Motor neuron (in vitro differentiated cells): ENCODE measurements at regions not wholly inside any gene's neighbourhood (a gene's known extent, or its start where the extent isn't known, plus 50 kb on each side); places are given as distances from the start of the nearest gene placed in this dataset.
A peak's percentile ranks its signal among the peaks of the same experiment; 100 is the strongest.

Source experiments
- ATAC-seq, 8 experiments: fragments of 200-7000 bp; cut with Tn5 transposase; replicated peaks in 6 of 8; 2 replicates each; pipeline ENCODE4 v1.8.0; 2021; ENCODE audit warnings: mild to moderate bottlenecking in 8 of 8, moderate library complexity in 8 of 8
- H3K27ac ChIP-seq, 2 donors: fragments of 250-450 bp; sonication (Bioruptor Pico); 2 replicates each; pipeline ENCODE4 v1.9.0; 2021; ENCODE audit warnings: antibody characterized with exemption in 2 of 2, mild to moderate bottlenecking in 2 of 2, moderate library complexity in 1 of 2
- H3K4me1 ChIP-seq, 2 donors: fragments of 250-450 bp; sonication (Bioruptor Pico); replicated peaks in 1 of 2; 2 replicates each; pipeline ENCODE4 v1.6.1; 2021; ENCODE audit warnings: antibody characterized with exemption in 2 of 2, mild to moderate bottlenecking in 2 of 2, moderate library complexity in 1 of 2
- H3K4me3 ChIP-seq, 5 donors: fragments of 250-450 bp; sonication (Bioruptor Pico); 2 replicates each; pipeline ENCODE4 v1.9.0; 2021; ENCODE audit warnings: antibody characterized with exemption in 5 of 5, mild to moderate bottlenecking in 5 of 5, moderate library complexity in 4 of 5
- WGBS, 10 experiments: fragments of 450-650 bp; shearing (Covaris generic); methylation state at CpG; one replicate each; pipeline ENCODE4 v1.0.0; 2022; 5-methylcytosine and 5-hydroxymethylcytosine counted together
- in situ Hi-C, 9 experiments: fragments of 400-800 bp; cut with MboI; loops; one replicate each; pipeline ENCODE4 v1.15.0; 2021; ENCODE audit warnings: low sequenced_read_pairs in 9 of 9, low pct_unique_long_range_greater_than_20kb in 2 of 9; ENCODE audit not compliant: unreplicated experiment in 9 of 9

- 74 to 100% (median 90%) methylated on average over 1 to 3 of the region's 4 CpGs; no CpG with 5 or more reads in 6 of the 10 experiments for WGBS, 10 experiments
- in situ Hi-C loops: no loop called here
- Histone ChIP-seq H3K4me1 (peaks cover 6 to 10% of the 10 kb centered on the region in 2 donors), H3K4me3 (no peak overlapping the region), H3K27ac (no peak overlapping the region)
- no peak for ATAC-seq
Measured at GRCh38 chr10:27619329-27619728, 115.2 kb downstream of the RAB18 start.

- Histone ChIP-seq H3K4me1 (peaks cover 19 to 23% of the 10 kb centered on the region in 2 donors), H3K27ac (no peak overlapping the region), H3K4me3 (no peak overlapping the region)
- in situ Hi-C loops: no loop called here
- 1 to 85% (median 53%) methylated on average over 1 to 9 of the region's 10 CpGs for WGBS, 10 experiments
- ATAC-seq: peak in 3 of 8 experiments; percentile 59 to 67 (median 61)
Measured at GRCh38 chr10:27620430-27621397, 116.6 kb downstream of the RAB18 start.

- peak in 2 of 8 experiments; percentile 5 to 6 for ATAC-seq
- Histone ChIP-seq H3K4me1 (peaks cover 25 to 30% of the 10 kb centered on the region in 2 donors), H3K4me3 (no peak overlapping the region), H3K27ac (no peak overlapping the region)
- in situ Hi-C loops: no loop called here
- 0 to 85% (median 44%) methylated on average over 2 to 4 of the region's 4 CpGs for WGBS, 10 experiments
Measured at GRCh38 chr10:27621461-27621860, 117.4 kb downstream of the RAB18 start.

- Histone ChIP-seq H3K4me1 (peaks cover 25 to 30% of the 10 kb centered on the region in 2 donors), H3K4me3 (no peak overlapping the region), H3K27ac (no peak overlapping the region)
- WGBS, 10 experiments: 67 to 100% (median 100%) methylated on average over 1 of the region's 1 CpG; no CpG with 5 or more reads in 7 of the 10 experiments
- no peak for ATAC-seq
- in situ Hi-C loops: no loop called here
Measured at GRCh38 chr10:27622596-27622995, 118.5 kb downstream of the RAB18 start.
